ENCODE measurements at regions not wholly inside any gene's neighbourhood (a gene's known extent, or its start where the extent isn't known, plus 50 kb on each side); places are given as distances from the start of the nearest gene placed in this dataset.

DNA sequence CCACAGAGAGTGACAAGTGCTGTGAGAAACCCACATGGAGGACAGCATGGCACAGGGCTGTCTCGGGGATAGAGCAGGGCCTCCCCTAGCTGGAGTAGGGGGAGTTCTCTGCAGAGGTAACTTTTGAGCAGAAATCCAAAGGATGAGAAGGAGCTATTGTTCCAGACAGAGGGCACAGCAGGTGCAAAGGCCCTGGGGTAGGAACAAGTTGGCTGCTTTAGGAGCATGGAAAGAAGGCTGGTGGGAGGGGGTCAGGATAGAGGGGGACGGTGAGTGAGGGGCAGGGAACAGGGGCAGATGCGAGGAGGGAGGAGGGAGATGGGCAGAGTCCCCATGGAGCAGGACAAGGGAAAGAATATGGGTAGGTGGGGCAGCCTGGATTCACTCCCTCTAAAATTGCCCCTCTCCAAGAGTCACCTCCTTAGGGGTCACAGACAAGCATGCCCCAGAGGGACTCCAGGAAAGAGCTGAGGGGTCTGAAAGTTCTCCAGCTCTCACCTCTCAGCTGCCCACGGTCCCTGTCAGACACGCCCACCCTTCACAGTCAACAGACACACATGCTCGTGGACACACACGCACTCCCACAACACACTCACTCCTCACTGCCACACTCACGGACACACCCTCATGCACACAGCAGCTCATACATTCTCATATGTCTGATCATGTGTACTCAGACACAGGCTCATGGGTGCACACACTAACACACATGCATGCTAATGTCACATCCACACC, 110.7 kb downstream of the LITAF start:
- H3K27me3 Mint-ChIP-seq = no peaks in the 10 kb centered on the region
- ATAC-seq (replicated peaks in 1 of 4) (no peak), DNase-seq (no peak)
- H3K9me3 Mint-ChIP-seq = peaks cover 6 to 8% (median 7%) of the 10 kb centered on the region in 3 donors
- POLR2A ChIA-PET = interaction anchor here in 1 of 2 donors (0.6 kb wide), 1 partner anchor 440 kb away, joined by 9 read pairs; no protein-coding TSS in a partner anchor
- no peak overlapping the region for H3K4me3 ChIP-seq (ENCODE audit: control insufficient read depth in 1 of 2, extremely low read depth in 1 of 2, low read length in 1 of 2)
- H3K27ac ChIP-seq (ENCODE audit: low read length) = no peak overlapping the region
- H3K4me3 Mint-ChIP-seq = no peak overlapping the region
- CTCF ChIA-PET = no interaction called here
- H3K36me3 ChIP-seq (ENCODE audit: control insufficient read depth in 2 of 2, extremely low read depth in 1 of 2, insufficient read depth in 1 of 2, low read length in 1 of 2) = no peaks in the 10 kb centered on the region
- no peaks in the 10 kb centered on the region for H3K4me1 Mint-ChIP-seq
- no peak overlapping the region for H3K27ac Mint-ChIP-seq
- 69% methylated on average over 8 of the region's 8 CpGs for WGBS (ENCODE audit: insufficient coverage)
- H3K27me3 ChIP-seq (replicated peaks in 1 of 2; ENCODE audit: control insufficient read depth in 2 of 2, extremely low read depth in 1 of 2, insufficient read depth in 2 of 2, low read length in 1 of 2) = peaks cover 0 to 3% of the 10 kb centered on the region in 2 experiments
- no peaks in the 10 kb centered on the region for H3K9me3 ChIP-seq
- H3K4me1 ChIP-seq (ENCODE audit: control insufficient read depth in 1 of 2, extremely low read depth in 1 of 2, insufficient read depth in 2 of 2, low read length in 2 of 2) = no peaks in the 10 kb centered on the region
- H3K36me3 Mint-ChIP-seq = peaks cover 22% of the 10 kb centered on the region

DNA sequence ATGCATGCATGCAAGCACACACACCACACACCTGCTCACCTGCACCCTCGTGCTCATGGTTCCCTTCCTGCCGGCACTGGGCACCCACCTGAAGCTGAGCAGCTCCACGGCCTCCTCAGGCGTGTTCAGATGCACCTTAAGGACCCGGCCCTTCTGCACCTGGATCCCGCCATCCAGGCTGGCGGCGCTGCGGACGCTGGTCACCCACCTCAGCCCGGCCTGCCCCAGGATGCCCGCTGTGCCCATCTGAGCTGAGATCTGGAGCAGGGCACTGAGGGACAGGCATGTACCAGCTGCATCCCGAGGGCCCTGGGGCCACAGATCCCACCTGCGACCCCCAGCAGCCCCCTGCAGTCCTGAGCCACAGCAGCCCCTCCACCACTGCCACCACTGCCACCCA, 110.0 kb downstream of the LITAF start:
- CTCF ChIA-PET = no interaction called here
- 91% methylated on average over 13 of the region's 14 CpGs for WGBS (ENCODE audit: insufficient coverage)
- no peak overlapping the region for H3K4me3 ChIP-seq (ENCODE audit: control insufficient read depth in 1 of 2, extremely low read depth in 1 of 2, low read length in 1 of 2)
- Mint-ChIP-seq H3K27ac (no peak overlapping the region), H3K4me1 (no peaks in the 10 kb centered on the region), H3K4me3 (no peak overlapping the region), H3K9me3 (peaks cover 6 to 8% (median 7%) of the 10 kb centered on the region in 3 donors), H3K36me3 (peaks cover 23% of the 10 kb centered on the region), H3K27me3 (no peaks in the 10 kb centered on the region)
- DNase-seq (no peak), ATAC-seq (replicated peaks in 1 of 4) (no peak)
- POLR2A ChIA-PET = no interaction called here
- peaks cover 0 to 3% of the 10 kb centered on the region in 2 experiments for H3K27me3 ChIP-seq (replicated peaks in 1 of 2; ENCODE audit: control insufficient read depth in 2 of 2, extremely low read depth in 1 of 2, insufficient read depth in 2 of 2, low read length in 1 of 2)
- no peaks in the 10 kb centered on the region for H3K4me1 ChIP-seq (ENCODE audit: control insufficient read depth in 1 of 2, extremely low read depth in 1 of 2, insufficient read depth in 2 of 2, low read length in 2 of 2)
- H3K27ac ChIP-seq (ENCODE audit: low read length) = no peak overlapping the region
- no peaks in the 10 kb centered on the region for H3K9me3 ChIP-seq
- no peaks in the 10 kb centered on the region for H3K36me3 ChIP-seq (ENCODE audit: control insufficient read depth in 2 of 2, extremely low read depth in 1 of 2, insufficient read depth in 1 of 2, low read length in 1 of 2)

DNA sequence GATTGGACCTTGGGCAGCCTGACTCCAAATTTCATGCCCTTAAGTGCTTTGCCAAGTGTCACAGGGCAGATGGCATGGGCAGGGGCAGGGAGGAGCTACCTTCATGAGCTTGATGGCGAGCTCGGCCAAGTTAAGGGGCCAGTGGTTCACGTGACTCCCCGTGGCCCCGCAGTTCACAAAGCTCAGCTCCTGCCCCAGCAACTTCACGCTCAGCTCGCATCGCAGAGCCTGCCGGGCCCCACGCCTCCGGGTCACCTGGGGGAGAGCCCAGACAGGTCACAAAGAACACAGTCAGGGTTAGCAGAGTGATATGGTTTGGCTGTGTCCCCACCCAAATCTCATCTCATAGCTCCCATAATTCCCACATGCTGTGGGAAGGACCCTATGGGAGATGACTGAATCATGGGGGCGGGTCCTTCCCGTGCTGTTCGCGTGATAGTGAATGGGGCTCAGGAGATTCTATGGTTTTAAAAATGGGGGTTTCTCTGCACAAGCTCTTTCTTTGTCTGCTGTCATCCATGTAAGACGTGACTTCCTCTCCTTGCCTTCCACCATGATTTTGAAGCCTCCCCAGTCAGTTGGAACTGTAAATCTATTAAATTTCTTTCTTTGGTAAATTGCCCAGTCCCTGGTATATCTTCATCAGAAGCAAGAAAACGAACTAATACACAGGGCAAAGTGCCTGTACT, 108.1 kb downstream of the LITAF start:
- Mint-ChIP-seq H3K4me3 (no peak overlapping the region), H3K27ac (no peak overlapping the region), H3K9me3 (peaks cover 14 to 16% (median 15%) of the 10 kb centered on the region in 3 donors), H3K36me3 (peaks cover 36% of the 10 kb centered on the region), H3K27me3 (no peaks in the 10 kb centered on the region), H3K4me1 (no peaks in the 10 kb centered on the region)
- Histone ChIP-seq H3K27me3 (replicated peaks in 1 of 2; ENCODE audit: control insufficient read depth in 2 of 2, extremely low read depth in 1 of 2, insufficient read depth in 2 of 2, low read length in 1 of 2) (peaks cover 0 to 3% of the 10 kb centered on the region in 2 experiments), H3K9me3 (no peaks in the 10 kb centered on the region), H3K27ac (ENCODE audit: low read length) (no peak overlapping the region), H3K4me3 (ENCODE audit: control insufficient read depth in 1 of 2, extremely low read depth in 1 of 2, low read length in 1 of 2) (no peak overlapping the region), H3K36me3 (ENCODE audit: control insufficient read depth in 2 of 2, extremely low read depth in 1 of 2, insufficient read depth in 1 of 2, low read length in 1 of 2) (no peaks in the 10 kb centered on the region), H3K4me1 (ENCODE audit: control insufficient read depth in 1 of 2, extremely low read depth in 1 of 2, insufficient read depth in 2 of 2, low read length in 2 of 2) (no peaks in the 10 kb centered on the region)
- ATAC-seq (replicated peaks in 1 of 4) = no peak
- POLR2A ChIA-PET = no interaction called here
- DNase-seq = no peak
- CTCF ChIA-PET = interaction anchor here (0.6 kb wide), 2 partner anchors 71 to 168 kb away, joined by 3 read pairs; no protein-coding TSS in a partner anchor
- 92% methylated on average over 5 of the region's 17 CpGs for WGBS (ENCODE audit: insufficient coverage)

DNA sequence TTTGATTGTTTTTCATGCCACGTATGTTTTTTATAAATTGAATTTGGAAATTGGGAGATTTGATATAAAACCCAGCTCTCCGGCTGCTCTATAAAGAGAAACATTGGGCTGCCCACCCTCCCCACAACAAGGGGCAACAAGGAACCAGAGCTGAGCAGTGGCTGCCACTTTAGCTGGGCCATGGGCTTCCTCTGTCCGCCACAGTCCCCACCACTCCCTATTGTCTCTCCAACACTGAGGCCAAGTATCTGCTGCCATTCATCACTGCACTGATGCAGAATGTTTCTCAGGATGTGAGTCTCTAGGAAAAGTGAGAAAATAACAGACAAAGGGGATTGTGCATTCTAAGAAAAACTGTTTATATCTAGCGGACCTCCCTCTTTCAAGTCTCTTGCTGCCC, 106.8 kb downstream of the LITAF start:
- H3K4me3 ChIP-seq (ENCODE audit: control insufficient read depth in 1 of 2, extremely low read depth in 1 of 2, low read length in 1 of 2) = no peak overlapping the region
- H3K27me3 ChIP-seq (replicated peaks in 1 of 2; ENCODE audit: control insufficient read depth in 2 of 2, extremely low read depth in 1 of 2, insufficient read depth in 2 of 2, low read length in 1 of 2) = peaks cover 0 to 3% of the 10 kb centered on the region in 2 experiments
- Mint-ChIP-seq H3K4me3 (no peak overlapping the region), H3K27ac (no peak overlapping the region), H3K27me3 (no peaks in the 10 kb centered on the region), H3K9me3 (peaks cover 15 to 21% (median 18%) of the 10 kb centered on the region in 3 donors), H3K4me1 (no peaks in the 10 kb centered on the region), H3K36me3 (peaks cover 44% of the 10 kb centered on the region)
- no peaks in the 10 kb centered on the region for H3K9me3 ChIP-seq
- H3K36me3 ChIP-seq (ENCODE audit: control insufficient read depth in 2 of 2, extremely low read depth in 1 of 2, insufficient read depth in 1 of 2, low read length in 1 of 2) = no peaks in the 10 kb centered on the region
- no peaks in the 10 kb centered on the region for H3K4me1 ChIP-seq (ENCODE audit: control insufficient read depth in 1 of 2, extremely low read depth in 1 of 2, insufficient read depth in 2 of 2, low read length in 2 of 2)
- DNase-seq = no peak
- no peak for ATAC-seq (replicated peaks in 1 of 4)
- no CpG with 5 or more reads among the region's 4 CpGs for WGBS (ENCODE audit: insufficient coverage)
- CTCF ChIA-PET = no interaction called here
- no peak overlapping the region for H3K27ac ChIP-seq (ENCODE audit: low read length)
- POLR2A ChIA-PET = no interaction called here

DNA sequence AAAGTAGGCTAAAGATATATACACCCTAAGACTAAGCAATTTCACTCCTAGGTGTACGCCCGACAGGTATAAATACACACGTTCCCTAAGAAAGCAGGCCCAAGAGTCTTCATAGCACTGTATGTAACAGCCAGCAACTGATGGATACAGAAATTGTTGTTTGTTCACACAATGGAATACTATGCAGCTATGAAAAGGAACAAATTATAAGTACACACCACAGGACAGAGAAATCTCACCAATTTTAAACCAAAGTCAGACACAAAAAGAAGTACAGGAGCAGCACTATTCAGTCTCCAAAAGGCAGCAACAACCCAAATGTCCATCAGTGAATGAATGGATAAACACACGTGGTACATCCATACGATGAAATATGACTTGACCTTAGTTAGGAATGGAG, 106.1 kb downstream of the LITAF start:
- Histone ChIP-seq H3K36me3 (ENCODE audit: control insufficient read depth in 2 of 2, extremely low read depth in 1 of 2, insufficient read depth in 1 of 2, low read length in 1 of 2) (no peaks in the 10 kb centered on the region), H3K9me3 (no peaks in the 10 kb centered on the region), H3K27ac (ENCODE audit: low read length) (no peak overlapping the region), H3K27me3 (replicated peaks in 1 of 2; ENCODE audit: control insufficient read depth in 2 of 2, extremely low read depth in 1 of 2, insufficient read depth in 2 of 2, low read length in 1 of 2) (peaks cover 0 to 3% of the 10 kb centered on the region in 2 experiments), H3K4me1 (ENCODE audit: control insufficient read depth in 1 of 2, extremely low read depth in 1 of 2, insufficient read depth in 2 of 2, low read length in 2 of 2) (no peaks in the 10 kb centered on the region), H3K4me3 (ENCODE audit: control insufficient read depth in 1 of 2, extremely low read depth in 1 of 2, low read length in 1 of 2) (no peak overlapping the region)
- H3K36me3 Mint-ChIP-seq = peaks cover 51% of the 10 kb centered on the region
- no peaks in the 10 kb centered on the region for H3K27me3 Mint-ChIP-seq
- peaks cover 18 to 27% (median 18%) of the 10 kb centered on the region in 3 donors for H3K9me3 Mint-ChIP-seq
- ATAC-seq (replicated peaks in 1 of 4) = no peak
- CTCF ChIA-PET = no interaction called here
- 100% methylated on average over 1 of the region's 5 CpGs for WGBS (ENCODE audit: insufficient coverage)
- H3K4me1 Mint-ChIP-seq = no peaks in the 10 kb centered on the region
- DNase-seq = no peak
- POLR2A ChIA-PET = no interaction called here
- no peak overlapping the region for H3K4me3 Mint-ChIP-seq
- H3K27ac Mint-ChIP-seq = no peak overlapping the region

DNA sequence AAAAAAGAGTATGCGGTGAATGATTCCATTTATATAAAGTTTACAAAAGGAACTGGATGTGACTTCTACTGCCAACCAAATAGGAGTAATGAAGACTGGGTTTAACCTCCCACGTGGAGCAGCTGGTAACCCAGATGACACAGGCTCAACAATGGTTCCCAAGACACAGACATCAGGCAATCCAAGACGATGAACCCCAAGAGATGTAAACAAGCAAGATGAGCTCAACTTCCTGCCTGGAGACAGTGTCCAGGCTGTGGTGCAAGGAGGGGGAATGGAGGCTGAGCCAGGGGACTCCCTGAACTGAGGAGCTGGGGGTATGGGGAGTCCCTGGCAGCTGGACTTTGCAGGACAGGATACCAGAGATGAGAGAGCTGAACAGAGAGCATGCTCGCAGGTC, 104.7 kb downstream of the LITAF start:
- WGBS (ENCODE audit: insufficient coverage) = 51% methylated on average over 2 of the region's 4 CpGs
- H3K9me3 ChIP-seq = no peaks in the 10 kb centered on the region
- DNase-seq (no peak), ATAC-seq (replicated peaks in 1 of 4) (no peak)
- H3K36me3 Mint-ChIP-seq = peaks cover 52% of the 10 kb centered on the region
- H3K4me1 Mint-ChIP-seq = no peaks in the 10 kb centered on the region
- no peaks in the 10 kb centered on the region for H3K36me3 ChIP-seq (ENCODE audit: control insufficient read depth in 2 of 2, extremely low read depth in 1 of 2, insufficient read depth in 1 of 2, low read length in 1 of 2)
- peaks cover 18 to 28% (median 23%) of the 10 kb centered on the region in 3 donors for H3K9me3 Mint-ChIP-seq
- no peak overlapping the region for H3K27ac ChIP-seq (ENCODE audit: low read length)
- ChIA-PET CTCF (interaction anchor here in 1 of 2 donors (0.7 kb wide), 1 partner anchor 118 kb away, joined by 6 read pairs; no protein-coding TSS in a partner anchor), POLR2A (no interaction called here)
- peaks cover 0 to 3% of the 10 kb centered on the region in 2 experiments for H3K27me3 ChIP-seq (replicated peaks in 1 of 2; ENCODE audit: control insufficient read depth in 2 of 2, extremely low read depth in 1 of 2, insufficient read depth in 2 of 2, low read length in 1 of 2)
- no peak overlapping the region for H3K4me3 Mint-ChIP-seq
- H3K4me3 ChIP-seq (ENCODE audit: control insufficient read depth in 1 of 2, extremely low read depth in 1 of 2, low read length in 1 of 2) = no peak overlapping the region
- no peaks in the 10 kb centered on the region for H3K27me3 Mint-ChIP-seq
- H3K4me1 ChIP-seq (ENCODE audit: control insufficient read depth in 1 of 2, extremely low read depth in 1 of 2, insufficient read depth in 2 of 2, low read length in 2 of 2) = no peaks in the 10 kb centered on the region
- no peak overlapping the region for H3K27ac Mint-ChIP-seq

All from T-cell (primary cell).